ENCODE measurements at regions not wholly inside any gene's neighbourhood (a gene's known extent, or its start where the extent isn't known, plus 50 kb on each side); places are given as distances from the start of the nearest gene placed in this dataset.

DNA sequence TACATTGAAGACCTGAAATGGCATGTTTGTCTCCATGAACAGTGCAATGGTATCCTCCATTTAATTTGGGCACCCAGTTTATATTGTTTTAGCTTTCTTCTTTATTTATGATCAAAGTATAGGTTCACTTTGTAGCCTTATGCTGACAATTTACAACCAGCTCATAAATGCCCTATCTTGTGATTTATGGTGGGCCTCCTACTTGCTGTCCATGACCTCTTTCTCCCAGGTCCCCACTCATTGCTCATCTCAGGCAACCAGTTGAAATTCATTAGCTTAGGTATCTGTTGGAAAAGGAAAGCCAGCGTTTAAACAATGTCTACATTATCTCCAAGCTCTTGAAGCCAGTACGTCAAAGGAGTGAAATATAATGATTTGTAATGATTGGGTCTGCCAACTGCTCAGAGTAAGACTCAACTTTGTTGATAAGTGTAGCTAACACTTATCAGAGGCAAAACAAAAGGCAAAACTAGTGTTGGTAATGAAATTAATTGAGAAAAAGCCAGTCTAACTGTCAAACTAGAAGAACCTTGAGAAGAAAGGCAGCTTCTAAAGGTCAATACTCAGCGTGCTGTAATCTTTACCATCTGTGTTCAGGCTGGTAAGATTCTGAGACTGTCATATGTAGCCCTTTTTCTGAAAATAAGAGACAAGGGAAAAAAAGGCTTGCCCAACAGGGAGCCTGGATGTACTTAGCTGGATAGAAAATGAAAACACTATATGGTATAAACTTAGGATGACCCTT is 695.9 kb downstream of the EPHA4 start:
- TF ChIP-seq, protein P1, sequence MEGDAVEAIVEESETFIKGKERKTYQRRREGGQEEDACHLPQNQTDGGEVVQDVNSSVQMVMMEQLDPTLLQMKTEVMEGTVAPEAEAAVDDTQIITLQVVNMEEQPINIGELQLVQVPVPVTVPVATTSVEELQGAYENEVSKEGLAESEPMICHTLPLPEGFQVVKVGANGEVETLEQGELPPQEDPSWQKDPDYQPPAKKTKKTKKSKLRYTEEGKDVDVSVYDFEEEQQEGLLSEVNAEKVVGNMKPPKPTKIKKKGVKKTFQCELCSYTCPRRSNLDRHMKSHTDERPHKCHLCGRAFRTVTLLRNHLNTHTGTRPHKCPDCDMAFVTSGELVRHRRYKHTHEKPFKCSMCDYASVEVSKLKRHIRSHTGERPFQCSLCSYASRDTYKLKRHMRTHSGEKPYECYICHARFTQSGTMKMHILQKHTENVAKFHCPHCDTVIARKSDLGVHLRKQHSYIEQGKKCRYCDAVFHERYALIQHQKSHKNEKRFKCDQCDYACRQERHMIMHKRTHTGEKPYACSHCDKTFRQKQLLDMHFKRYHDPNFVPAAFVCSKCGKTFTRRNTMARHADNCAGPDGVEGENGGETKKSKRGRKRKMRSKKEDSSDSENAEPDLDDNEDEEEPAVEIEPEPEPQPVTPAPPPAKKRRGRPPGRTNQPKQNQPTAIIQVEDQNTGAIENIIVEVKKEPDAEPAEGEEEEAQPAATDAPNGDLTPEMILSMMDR (conservative IDR thresholded peaks at IDR 0.05; ENCODE audit: low read depth, low read length): no peak
- no peak overlapping the region for H3K4me3 ChIP-seq (ENCODE audit: low read depth, low read length)
- no peak for DNase-seq (ENCODE audit: low read depth)

GRCh38 chr2:220877491-220877890 is 694.6 kb downstream of the EPHA4 start:
- H3K4me3 ChIP-seq (ENCODE audit: low read depth, low read length): no peak overlapping the region
- no peak for DNase-seq (ENCODE audit: low read depth)
- TF ChIP-seq, protein P1 (conservative IDR thresholded peaks at IDR 0.05; ENCODE audit: low read depth, low read length): no peak

DNA sequence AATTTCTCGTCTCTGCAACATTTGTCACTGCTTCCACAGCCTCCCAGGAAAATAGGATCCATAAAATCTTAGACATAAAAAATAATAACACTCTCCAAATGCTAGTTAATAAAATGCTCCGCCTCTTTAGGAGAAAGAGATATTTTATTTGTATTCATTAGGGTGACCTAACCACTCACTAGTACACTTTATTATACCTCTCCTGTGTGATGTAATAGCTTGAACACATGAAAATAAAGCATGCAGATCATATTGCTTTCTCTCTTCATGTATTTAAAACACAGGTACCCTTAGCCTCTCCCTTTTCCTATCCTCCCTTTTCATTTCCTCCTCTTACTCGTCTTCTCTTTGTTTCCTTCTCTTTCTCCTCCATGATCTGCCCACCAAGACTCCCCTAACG is 694.2 kb downstream of the EPHA4 start:
- no peak for DNase-seq (ENCODE audit: low read depth)
- TF ChIP-seq, protein P1 (conservative IDR thresholded peaks at IDR 0.05; ENCODE audit: low read depth, low read length): no peak
- H3K4me3 ChIP-seq (ENCODE audit: low read depth, low read length): no peak overlapping the region

DNA sequence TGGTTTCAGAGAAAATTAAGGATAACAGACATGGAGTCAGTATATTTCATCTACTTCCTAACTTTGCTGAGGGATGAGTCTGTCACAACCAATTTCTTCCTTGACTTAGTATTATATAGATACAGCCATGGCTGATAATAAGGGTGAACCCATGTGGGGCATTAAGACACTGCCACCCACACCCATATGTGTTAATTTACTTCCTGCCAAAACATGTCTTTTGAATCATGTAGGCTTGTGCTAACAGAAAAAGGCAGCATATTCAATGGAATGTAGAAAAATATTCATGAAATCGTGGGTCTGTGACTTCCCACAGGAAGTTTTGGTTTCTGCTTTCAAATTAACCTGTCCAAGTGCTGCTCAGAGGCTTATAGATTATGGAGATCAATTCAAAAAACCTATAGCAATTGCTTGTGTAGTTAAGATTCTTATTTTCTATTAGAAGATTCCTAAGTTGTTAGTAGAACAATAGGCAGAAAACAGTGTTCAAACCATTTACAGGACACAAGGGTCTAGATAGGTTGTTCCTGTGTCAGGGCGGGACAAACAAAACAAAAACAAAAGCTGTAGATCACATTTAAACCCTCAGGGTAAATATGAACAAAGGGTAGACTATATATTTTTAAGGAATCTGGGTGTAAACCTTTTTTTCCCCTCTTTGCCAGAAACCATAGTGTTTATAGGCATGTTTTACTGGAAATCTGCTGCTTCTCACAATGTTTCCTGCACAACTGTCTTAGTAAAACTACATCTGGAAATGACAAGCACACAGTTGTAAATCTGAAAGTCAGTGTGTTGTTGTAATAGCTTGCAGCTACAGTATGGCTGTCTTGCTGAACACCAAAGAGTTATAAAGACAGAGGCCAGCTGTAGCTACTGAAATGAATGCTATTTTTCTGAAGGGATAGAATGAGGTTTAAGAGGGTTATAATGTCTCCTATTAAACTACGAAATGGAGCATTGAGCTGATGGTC is 691.2 kb downstream of the EPHA4 start:
- TF ChIP-seq, protein P1 (conservative IDR thresholded peaks at IDR 0.05; ENCODE audit: low read depth, low read length): no peak
- no peak overlapping the region for H3K4me3 ChIP-seq (ENCODE audit: low read depth, low read length)
- no peak for DNase-seq (ENCODE audit: low read depth)

GRCh38 chr2:220882507-220882906 is 689.6 kb downstream of the EPHA4 start:
- no peak for DNase-seq (ENCODE audit: low read depth)

GRCh38 chr2:220885593-220885992 is 686.5 kb downstream of the EPHA4 start:
- no peak overlapping the region for H3K4me3 ChIP-seq (ENCODE audit: low read depth, low read length)
- TF ChIP-seq, protein P1 (conservative IDR thresholded peaks at IDR 0.05; ENCODE audit: low read depth, low read length): no peak
- DNase-seq (ENCODE audit: low read depth): no peak

More at GRCh38 chr2:220882507-220882906, 689.6 kb downstream of the EPHA4 start:
- TF ChIP-seq, protein P1 (conservative IDR thresholded peaks at IDR 0.05; ENCODE audit: low read depth, low read length): no peak
- no peak overlapping the region for H3K4me3 ChIP-seq (ENCODE audit: low read depth, low read length)
